ENCODE measurements at regions not wholly inside any gene's neighbourhood (a gene's known extent, or its start where the extent isn't known, plus 50 kb on each side); places are given as distances from the start of the nearest gene placed in this dataset.

DNA sequence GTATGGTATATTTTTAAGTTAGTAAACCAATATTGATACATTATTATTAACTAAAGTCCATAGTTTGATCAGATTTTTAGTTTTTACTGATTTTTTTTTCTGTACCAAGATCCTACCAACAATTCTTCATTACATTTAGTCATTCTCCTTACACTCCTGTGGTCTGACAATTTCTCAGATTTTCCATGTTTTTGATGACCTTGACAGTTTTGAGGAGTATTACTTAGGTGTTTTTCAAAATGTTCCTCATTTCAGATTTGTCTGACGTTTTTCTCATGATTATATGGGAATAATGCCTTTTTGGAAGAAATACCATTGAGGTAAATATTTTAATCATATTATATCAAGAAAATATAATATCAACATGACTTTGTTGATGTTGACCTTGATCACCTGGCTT is 423.8 kb downstream of the PPP4R3C start:
- no peak for TF ChIP-seq EZH2phosphoT487 (IDR thresholded peaks at IDR 0.05; ENCODE audit: borderline replicate concordance, low read length)
- TF ChIP-seq, protein P1, sequence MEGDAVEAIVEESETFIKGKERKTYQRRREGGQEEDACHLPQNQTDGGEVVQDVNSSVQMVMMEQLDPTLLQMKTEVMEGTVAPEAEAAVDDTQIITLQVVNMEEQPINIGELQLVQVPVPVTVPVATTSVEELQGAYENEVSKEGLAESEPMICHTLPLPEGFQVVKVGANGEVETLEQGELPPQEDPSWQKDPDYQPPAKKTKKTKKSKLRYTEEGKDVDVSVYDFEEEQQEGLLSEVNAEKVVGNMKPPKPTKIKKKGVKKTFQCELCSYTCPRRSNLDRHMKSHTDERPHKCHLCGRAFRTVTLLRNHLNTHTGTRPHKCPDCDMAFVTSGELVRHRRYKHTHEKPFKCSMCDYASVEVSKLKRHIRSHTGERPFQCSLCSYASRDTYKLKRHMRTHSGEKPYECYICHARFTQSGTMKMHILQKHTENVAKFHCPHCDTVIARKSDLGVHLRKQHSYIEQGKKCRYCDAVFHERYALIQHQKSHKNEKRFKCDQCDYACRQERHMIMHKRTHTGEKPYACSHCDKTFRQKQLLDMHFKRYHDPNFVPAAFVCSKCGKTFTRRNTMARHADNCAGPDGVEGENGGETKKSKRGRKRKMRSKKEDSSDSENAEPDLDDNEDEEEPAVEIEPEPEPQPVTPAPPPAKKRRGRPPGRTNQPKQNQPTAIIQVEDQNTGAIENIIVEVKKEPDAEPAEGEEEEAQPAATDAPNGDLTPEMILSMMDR (IDR thresholded peaks at IDR 0.05; ENCODE audit: low read depth, low read length, poor library complexity, severe bottlenecking), result no peak
